ENCODE measurements at regions not wholly inside any gene's neighbourhood (a gene's known extent, or its start where the extent isn't known, plus 50 kb on each side); places are given as distances from the start of the nearest gene placed in this dataset.

DNA sequence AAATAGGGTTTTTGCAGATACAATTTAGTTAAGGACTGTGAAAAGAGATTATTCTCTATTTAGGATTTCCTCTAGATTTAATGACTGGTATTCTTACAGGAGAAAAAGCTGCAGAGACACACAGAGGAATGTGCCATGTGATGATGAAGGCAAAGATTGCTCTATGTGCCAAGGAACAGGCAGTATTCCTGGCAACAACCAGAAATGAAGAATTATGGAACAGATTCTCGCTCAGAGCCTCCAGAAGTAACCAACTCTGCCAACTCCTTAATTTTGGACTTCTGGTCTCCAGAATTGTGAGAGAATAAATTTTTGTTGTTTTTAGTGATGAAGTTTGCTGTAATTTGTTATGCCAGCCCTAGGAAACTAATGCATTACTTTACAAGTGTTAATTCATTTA, 307.6 kb upstream of the SEMA3A start:
- no peaks in the 10 kb centered on the region for H3K4me1 ChIP-seq (replicated peaks in 1 of 2)
- no peaks in the 10 kb centered on the region for H3K36me3 ChIP-seq (replicated peaks in 1 of 2)
- TF ChIP-seq, protein P1, sequence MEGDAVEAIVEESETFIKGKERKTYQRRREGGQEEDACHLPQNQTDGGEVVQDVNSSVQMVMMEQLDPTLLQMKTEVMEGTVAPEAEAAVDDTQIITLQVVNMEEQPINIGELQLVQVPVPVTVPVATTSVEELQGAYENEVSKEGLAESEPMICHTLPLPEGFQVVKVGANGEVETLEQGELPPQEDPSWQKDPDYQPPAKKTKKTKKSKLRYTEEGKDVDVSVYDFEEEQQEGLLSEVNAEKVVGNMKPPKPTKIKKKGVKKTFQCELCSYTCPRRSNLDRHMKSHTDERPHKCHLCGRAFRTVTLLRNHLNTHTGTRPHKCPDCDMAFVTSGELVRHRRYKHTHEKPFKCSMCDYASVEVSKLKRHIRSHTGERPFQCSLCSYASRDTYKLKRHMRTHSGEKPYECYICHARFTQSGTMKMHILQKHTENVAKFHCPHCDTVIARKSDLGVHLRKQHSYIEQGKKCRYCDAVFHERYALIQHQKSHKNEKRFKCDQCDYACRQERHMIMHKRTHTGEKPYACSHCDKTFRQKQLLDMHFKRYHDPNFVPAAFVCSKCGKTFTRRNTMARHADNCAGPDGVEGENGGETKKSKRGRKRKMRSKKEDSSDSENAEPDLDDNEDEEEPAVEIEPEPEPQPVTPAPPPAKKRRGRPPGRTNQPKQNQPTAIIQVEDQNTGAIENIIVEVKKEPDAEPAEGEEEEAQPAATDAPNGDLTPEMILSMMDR (IDR thresholded peaks at IDR 0.05), result no peak
- peaks cover 0 to 5% (median 0%) of the 10 kb centered on the region in 3 donors for H3K9me3 ChIP-seq (replicated peaks in 1 of 3)
- intact Hi-C loops (cut with DNase I), result no loop called here
- H3K27me3 ChIP-seq, result no peaks in the 10 kb centered on the region
- WGBS, 4 donors, result 69 to 86% (median 76%) methylated on average over 1 of the region's 1 CpG
- H3K4me3 ChIP-seq, result no peak overlapping the region
- no peak for DNase-seq
- no peak overlapping the region for H3K27ac ChIP-seq

DNA sequence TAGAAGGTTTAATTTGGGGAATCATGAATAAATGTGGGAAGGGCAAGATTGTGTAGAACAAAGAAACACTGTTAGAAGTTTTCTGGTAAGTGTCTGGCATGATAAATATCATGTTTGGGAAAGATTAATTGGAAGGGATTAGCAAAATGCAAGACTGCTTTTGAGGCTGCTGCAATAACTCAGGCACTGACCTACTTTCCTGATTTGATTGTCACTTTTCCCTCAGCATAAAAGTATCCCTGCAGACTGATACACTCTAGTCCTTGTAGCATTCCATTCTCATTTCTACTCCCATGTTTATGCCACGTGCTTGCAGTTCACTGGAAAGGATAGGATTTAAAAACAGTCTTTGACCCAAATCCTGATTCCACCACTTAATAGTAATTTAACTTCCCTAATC, 303.3 kb upstream of the SEMA3A start:
- TF ChIP-seq, protein P1 (IDR thresholded peaks at IDR 0.05), result no peak
- no peak for TF ChIP-seq POLR2A (IDR thresholded peaks at IDR 0.05)

DNA sequence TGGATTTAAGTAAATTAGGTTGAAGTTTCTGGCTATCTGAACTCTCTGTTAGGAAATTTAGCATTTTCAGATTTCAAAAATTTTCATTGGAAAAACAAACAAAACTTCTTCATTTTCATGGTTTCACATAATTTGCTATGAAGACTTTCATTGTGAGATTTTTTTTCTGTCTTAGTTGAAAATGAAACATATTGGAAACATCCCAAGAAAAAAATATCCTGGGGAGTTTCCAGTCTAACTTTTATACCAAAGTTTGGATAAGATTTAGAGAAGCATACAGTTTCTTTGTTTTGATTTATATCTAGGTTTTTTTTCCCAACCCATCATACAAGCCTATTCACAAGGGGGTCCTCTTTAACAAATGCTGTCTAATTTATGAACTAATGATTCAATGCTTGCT, 300.5 kb upstream of the SEMA3A start:
- intact Hi-C loops (cut with DNase I), result no loop called here

More for the DNA sequence above, 303.3 kb upstream of the SEMA3A start:
- no peak overlapping the region for H3K27ac ChIP-seq
- H3K27me3 ChIP-seq, result no peaks in the 10 kb centered on the region
- peaks cover 0 to 5% (median 0%) of the 10 kb centered on the region in 3 donors for H3K9me3 ChIP-seq (replicated peaks in 1 of 3)
- no peaks in the 10 kb centered on the region for H3K4me1 ChIP-seq (replicated peaks in 1 of 2)
- H3K36me3 ChIP-seq (replicated peaks in 1 of 2), result no peaks in the 10 kb centered on the region
- H3K4me3 ChIP-seq, result no peak overlapping the region
- WGBS, 4 donors, result 18 to 48% (median 35%) methylated on average over 1 of the region's 1 CpG
- no peak for DNase-seq
- intact Hi-C loops (cut with DNase I), result no loop called here

DNA sequence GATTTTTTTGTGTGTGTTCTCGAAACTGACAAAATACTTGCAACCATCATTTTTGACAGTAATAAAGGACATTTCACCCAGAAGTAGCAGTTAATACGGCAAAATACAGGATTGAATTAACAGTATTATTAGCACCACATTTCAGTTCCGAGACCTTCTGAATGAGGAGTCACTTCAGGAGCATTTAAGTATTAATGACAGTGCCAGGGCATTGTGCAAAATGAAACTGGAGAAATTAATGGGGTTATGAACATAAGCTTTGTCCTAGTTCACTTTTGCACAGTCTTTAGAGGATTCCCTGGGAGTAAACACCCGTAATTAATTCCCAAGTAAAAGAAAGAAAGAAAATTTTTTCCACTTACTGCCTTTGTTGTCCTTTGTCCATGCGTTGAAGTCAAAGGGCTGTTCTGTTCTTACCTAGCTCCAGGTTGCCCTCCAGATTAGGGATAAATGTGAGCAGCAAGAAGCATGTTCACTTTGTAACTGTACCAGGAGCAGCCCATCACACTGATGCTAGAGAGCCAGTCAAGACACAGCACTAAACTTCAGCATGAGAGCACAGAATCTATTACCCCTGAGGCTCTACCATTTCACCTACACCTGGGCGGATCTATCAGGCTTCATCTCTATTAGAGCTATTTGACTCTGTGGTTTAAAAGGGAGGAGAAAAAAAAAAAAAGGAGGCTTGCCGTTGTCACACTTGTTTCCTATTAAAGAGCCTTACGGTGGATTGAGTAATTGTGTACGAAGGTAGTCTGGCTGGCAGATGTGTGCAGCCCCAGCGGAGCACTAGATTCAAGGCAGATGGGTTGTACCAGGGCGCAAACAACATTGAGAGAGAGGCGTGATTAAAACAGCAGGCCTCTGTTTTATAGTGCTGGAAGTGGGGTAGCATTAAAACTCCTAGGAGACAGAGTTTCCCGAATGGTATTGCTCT, 297.8 kb upstream of the SEMA3A start:
- Histone ChIP-seq H3K27me3 (no peaks in the 10 kb centered on the region), H3K4me3 (no peak overlapping the region), H3K9me3 (replicated peaks in 1 of 3) (no peaks in the 10 kb centered on the region), H3K36me3 (replicated peaks in 1 of 2) (no peaks in the 10 kb centered on the region), H3K4me1 (replicated peaks in 1 of 2) (no peaks in the 10 kb centered on the region), H3K27ac (no peak overlapping the region)
- intact Hi-C loops (cut with DNase I), result no loop called here
- DNase-seq, result no peak
- TF ChIP-seq, protein P1 (IDR thresholded peaks at IDR 0.05), result no peak
- no peak for TF ChIP-seq POLR2A (IDR thresholded peaks at IDR 0.05)
- 74 to 85% (median 80%) methylated on average over 13 of the region's 13 CpGs for WGBS, 4 donors

More for the DNA sequence above, 300.5 kb upstream of the SEMA3A start:
- H3K27ac ChIP-seq, result no peak overlapping the region
- H3K4me3 ChIP-seq, result no peak overlapping the region
- H3K27me3 ChIP-seq, result no peaks in the 10 kb centered on the region
- no peak for TF ChIP-seq POLR2A (IDR thresholded peaks at IDR 0.05)
- TF ChIP-seq, protein P1 (IDR thresholded peaks at IDR 0.05), result no peak
- H3K36me3 ChIP-seq (replicated peaks in 1 of 2), result no peaks in the 10 kb centered on the region
- DNase-seq, result no peak
- H3K9me3 ChIP-seq (replicated peaks in 1 of 3), result no peaks in the 10 kb centered on the region
- no peaks in the 10 kb centered on the region for H3K4me1 ChIP-seq (replicated peaks in 1 of 2)
